MM.1S (cell line): ENCODE measurements at regions not wholly inside any gene's neighbourhood (a gene's known extent, or its start where the extent isn't known, plus 50 kb on each side); places are given as distances from the start of the nearest gene placed in this dataset.

Source experiments
- EZH2 ChIP-seq: fragments of 300-600 bp; sonication (generic); optimal IDR thresholded peaks from 2 replicates; pipeline ENCODE3; 2017; ENCODE audit warnings: low read depth, mild to moderate bottlenecking, antibody characterized with exemption, low read length, mixed read lengths
- EZH2phosphoT487 ChIP-seq: fragments of 300-600 bp; sonication (generic); IDR thresholded peaks from 2 replicates; pipeline ENCODE4 v1.6.1; 2018; ENCODE audit warnings: antibody characterized with exemption, low read length
- TF ChIP-seq, protein P1 (sequence below): fragments of 300-600 bp; sonication (generic); IDR thresholded peaks from 2 replicates; pipeline ENCODE4 v1.5.1; 2016; ENCODE audit warnings: antibody characterized with exemption, low read length, mixed read lengths

DNA sequence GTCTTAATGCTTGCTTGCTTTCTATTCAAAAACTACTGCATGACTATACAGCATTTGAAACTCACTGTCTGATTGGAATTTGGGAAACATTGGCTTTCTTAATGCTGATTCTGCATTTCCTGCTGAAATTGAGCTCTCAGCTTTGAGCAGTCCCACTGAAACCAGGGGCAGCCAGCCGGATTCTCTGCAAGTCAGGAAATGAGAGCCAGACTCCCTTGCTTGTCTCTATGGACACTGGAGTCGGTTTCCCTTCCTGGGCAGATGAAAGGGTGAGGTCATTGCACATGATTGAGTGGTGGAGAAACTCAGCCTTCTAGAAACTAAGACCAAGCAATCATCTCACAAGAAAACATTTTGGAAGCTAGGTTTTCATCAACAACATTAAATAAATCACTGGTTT lies 119.7 kb upstream of the SPATA31C2 start:
- TF ChIP-seq, protein P1, sequence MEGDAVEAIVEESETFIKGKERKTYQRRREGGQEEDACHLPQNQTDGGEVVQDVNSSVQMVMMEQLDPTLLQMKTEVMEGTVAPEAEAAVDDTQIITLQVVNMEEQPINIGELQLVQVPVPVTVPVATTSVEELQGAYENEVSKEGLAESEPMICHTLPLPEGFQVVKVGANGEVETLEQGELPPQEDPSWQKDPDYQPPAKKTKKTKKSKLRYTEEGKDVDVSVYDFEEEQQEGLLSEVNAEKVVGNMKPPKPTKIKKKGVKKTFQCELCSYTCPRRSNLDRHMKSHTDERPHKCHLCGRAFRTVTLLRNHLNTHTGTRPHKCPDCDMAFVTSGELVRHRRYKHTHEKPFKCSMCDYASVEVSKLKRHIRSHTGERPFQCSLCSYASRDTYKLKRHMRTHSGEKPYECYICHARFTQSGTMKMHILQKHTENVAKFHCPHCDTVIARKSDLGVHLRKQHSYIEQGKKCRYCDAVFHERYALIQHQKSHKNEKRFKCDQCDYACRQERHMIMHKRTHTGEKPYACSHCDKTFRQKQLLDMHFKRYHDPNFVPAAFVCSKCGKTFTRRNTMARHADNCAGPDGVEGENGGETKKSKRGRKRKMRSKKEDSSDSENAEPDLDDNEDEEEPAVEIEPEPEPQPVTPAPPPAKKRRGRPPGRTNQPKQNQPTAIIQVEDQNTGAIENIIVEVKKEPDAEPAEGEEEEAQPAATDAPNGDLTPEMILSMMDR: no peak
- no peak for TF ChIP-seq EZH2
- no peak for TF ChIP-seq EZH2phosphoT487
